SU-DHL-6 (cell line): ENCODE measurements at regions not wholly inside any gene's neighbourhood (a gene's known extent, or its start where the extent isn't known, plus 50 kb on each side); places are given as distances from the start of the nearest gene placed in this dataset.

Source experiments
- EZH2phosphoT487 ChIP-seq: fragments of 200-600 bp; sonication (generic), shearing (Covaris generic); conservative IDR thresholded peaks from 2 replicates; pipeline ENCODE4 v1.6.1; 2018; ENCODE audit warnings: mild to moderate bottlenecking, antibody characterized with exemption, low read length, moderate library complexity, mixed read lengths
- TF ChIP-seq, protein P1 (sequence below): fragments of 200-600 bp; sonication (generic); IDR thresholded peaks from one replicate; pipeline ENCODE4 v1.5.1; 2017; ENCODE audit warnings: antibody characterized with exemption, mild to moderate bottlenecking, low read length, moderate library complexity; ENCODE audit not compliant: insufficient read depth, poor library complexity, severe bottlenecking

DNA sequence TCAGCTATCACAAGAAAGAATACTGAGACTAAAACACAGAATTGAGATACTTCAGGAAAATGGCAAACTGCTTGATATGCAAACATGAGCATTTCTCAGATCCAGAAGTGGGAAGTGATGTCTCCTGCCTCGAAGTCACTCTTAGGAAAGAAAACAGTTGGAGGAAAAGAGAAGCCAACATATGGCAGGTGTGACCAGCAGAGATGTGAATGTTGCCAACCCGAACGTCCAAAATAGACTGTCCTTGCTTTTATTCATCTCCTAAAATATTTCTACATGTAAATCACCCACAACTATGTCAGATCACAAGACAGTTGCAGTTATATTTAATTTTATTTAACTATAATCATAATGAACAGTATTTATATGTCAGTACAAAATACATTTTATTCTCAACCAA is 687.6 kb downstream of the GALC start:
- TF ChIP-seq, protein P1, sequence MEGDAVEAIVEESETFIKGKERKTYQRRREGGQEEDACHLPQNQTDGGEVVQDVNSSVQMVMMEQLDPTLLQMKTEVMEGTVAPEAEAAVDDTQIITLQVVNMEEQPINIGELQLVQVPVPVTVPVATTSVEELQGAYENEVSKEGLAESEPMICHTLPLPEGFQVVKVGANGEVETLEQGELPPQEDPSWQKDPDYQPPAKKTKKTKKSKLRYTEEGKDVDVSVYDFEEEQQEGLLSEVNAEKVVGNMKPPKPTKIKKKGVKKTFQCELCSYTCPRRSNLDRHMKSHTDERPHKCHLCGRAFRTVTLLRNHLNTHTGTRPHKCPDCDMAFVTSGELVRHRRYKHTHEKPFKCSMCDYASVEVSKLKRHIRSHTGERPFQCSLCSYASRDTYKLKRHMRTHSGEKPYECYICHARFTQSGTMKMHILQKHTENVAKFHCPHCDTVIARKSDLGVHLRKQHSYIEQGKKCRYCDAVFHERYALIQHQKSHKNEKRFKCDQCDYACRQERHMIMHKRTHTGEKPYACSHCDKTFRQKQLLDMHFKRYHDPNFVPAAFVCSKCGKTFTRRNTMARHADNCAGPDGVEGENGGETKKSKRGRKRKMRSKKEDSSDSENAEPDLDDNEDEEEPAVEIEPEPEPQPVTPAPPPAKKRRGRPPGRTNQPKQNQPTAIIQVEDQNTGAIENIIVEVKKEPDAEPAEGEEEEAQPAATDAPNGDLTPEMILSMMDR, result no peak
- no peak for TF ChIP-seq EZH2phosphoT487
